NB4 (cell line): ENCODE measurements at regions not wholly inside any gene's neighbourhood (a gene's known extent, or its start where the extent isn't known, plus 50 kb on each side); places are given as distances from the start of the nearest gene placed in this dataset.

ENCODE experiments used
- MYC ChIP-seq: IDR thresholded peaks from 2 replicates; pipeline ENCODE4 v1.6.1; 2011; ENCODE audit warnings: low read depth, low read length
- TF ChIP-seq, protein P1 (sequence below): IDR thresholded peaks from one replicate; pipeline ENCODE4 v1.5.1; 2012; ENCODE audit warnings: low read depth, low read length

DNA sequence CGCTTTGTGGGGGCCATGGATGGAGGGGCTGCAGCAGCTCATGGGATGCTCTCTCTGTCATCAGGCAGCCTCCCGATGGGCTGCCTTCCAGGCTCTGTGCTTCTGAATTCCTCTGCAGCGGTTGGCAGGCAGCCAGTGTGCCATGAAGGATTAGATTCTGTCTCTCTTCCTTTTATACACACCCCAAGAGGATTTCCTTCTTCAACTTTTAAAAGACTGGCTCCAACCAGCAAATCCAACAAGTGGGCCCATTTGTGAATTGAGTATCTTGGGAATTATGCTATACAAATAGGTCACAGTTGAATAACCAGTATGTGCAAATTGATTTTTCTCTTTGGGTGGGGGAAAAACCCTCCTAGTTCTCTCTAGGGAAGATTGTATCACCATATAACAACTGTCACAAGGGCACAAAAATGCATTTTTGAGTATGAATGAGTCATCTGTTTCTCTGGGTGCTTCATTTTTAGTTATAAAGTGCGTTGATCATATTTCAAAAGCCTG lies 96.8 kb upstream of the FAT1 start:
- TF ChIP-seq, protein P1, sequence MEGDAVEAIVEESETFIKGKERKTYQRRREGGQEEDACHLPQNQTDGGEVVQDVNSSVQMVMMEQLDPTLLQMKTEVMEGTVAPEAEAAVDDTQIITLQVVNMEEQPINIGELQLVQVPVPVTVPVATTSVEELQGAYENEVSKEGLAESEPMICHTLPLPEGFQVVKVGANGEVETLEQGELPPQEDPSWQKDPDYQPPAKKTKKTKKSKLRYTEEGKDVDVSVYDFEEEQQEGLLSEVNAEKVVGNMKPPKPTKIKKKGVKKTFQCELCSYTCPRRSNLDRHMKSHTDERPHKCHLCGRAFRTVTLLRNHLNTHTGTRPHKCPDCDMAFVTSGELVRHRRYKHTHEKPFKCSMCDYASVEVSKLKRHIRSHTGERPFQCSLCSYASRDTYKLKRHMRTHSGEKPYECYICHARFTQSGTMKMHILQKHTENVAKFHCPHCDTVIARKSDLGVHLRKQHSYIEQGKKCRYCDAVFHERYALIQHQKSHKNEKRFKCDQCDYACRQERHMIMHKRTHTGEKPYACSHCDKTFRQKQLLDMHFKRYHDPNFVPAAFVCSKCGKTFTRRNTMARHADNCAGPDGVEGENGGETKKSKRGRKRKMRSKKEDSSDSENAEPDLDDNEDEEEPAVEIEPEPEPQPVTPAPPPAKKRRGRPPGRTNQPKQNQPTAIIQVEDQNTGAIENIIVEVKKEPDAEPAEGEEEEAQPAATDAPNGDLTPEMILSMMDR = no peak
- TF ChIP-seq MYC = no peak
